Neural progenitor cell (in vitro differentiated cells): ENCODE measurements at regions not wholly inside any gene's neighbourhood (a gene's known extent, or its start where the extent isn't known, plus 50 kb on each side); places are given as distances from the start of the nearest gene placed in this dataset.

Source experiments
- DNase-seq: peaks from one replicate; pipeline ENCODE4 v3.0.0-alpha.2; 2016; ENCODE audit warnings: low spot score
- H2AFZ ChIP-seq: fragments of 200-600 bp; sonication (generic); replicated peaks from 2 replicates; pipeline ENCODE4 v1.6.1; 2016; ENCODE audit warnings: antibody characterized with exemption
- H3F3A ChIP-seq: fragments of 200-600 bp; sonication (generic); 2 replicates; pipeline ENCODE4 v1.6.1; 2016; ENCODE audit warnings: antibody characterized with exemption, low read depth
- H3K27ac ChIP-seq: fragments of 200-600 bp; sonication (generic); 2 replicates; pipeline ENCODE4 v1.5.1; 2016; ENCODE audit warnings: mild to moderate bottlenecking
- H3K27me3 ChIP-seq: fragments of 200-600 bp; sonication (generic); 2 replicates; pipeline ENCODE4 v1.6.1; 2016; ENCODE audit warnings: mild to moderate bottlenecking, moderate library complexity
- H3K36me3 ChIP-seq: fragments of 200-600 bp; sonication (generic); 2 replicates; pipeline ENCODE4 v1.5.1; 2016
- H3K4me1 ChIP-seq: fragments of 200-600 bp; sonication (generic); 2 replicates; pipeline ENCODE4 v1.6.1; 2016; ENCODE audit warnings: mixed run types
- H3K4me2 ChIP-seq: fragments of 200-600 bp; sonication (generic); 2 replicates; pipeline ENCODE4 v1.6.1; 2016
- H3K4me3 ChIP-seq: fragments of 200-600 bp; sonication (generic); 2 replicates; pipeline ENCODE4 v1.5.1; 2016
- H3K79me2 ChIP-seq: fragments of 200-600 bp; sonication (generic); 2 replicates; pipeline ENCODE4 v1.6.1; 2016; ENCODE audit warnings: low read depth
- H3K9ac ChIP-seq: fragments of 200-600 bp; sonication (generic); 2 replicates; pipeline ENCODE4 v1.6.1; 2016
- H3K9me3 ChIP-seq: fragments of 200-600 bp; sonication (generic); 2 replicates; pipeline ENCODE4 v1.5.1; 2016; ENCODE audit warnings: low read depth
- H4K20me1 ChIP-seq: fragments of 200-600 bp; sonication (generic); 2 replicates; pipeline ENCODE4 v1.6.1; 2016; ENCODE audit warnings: low read depth
- H3K27ac Mint-ChIP-seq: 3 replicates; pipeline ENCODE4 v1.8.0; 2021; ENCODE audit warnings: mixed read lengths
- H3K27me3 Mint-ChIP-seq: 2 replicates; pipeline ENCODE4 v1.8.0; 2022; ENCODE audit warnings: low read depth, mild to moderate bottlenecking, inconsistent platforms, moderate library complexity, mixed read lengths; ENCODE audit not compliant: insufficient read depth
- H3K36me3 Mint-ChIP-seq: 3 replicates; pipeline ENCODE4 v1.8.0; 2021; ENCODE audit warnings: mixed read lengths
- H3K4me1 Mint-ChIP-seq: 3 replicates; pipeline ENCODE4 v1.8.0; 2021; ENCODE audit warnings: mixed read lengths
- H3K4me3 Mint-ChIP-seq: 3 replicates; pipeline ENCODE4 v1.8.0; 2021; ENCODE audit warnings: mild to moderate bottlenecking, moderate library complexity, mixed read lengths
- H3K9me3 Mint-ChIP-seq: 3 replicates; pipeline ENCODE4 v1.8.0; 2020; ENCODE audit warnings: mixed read lengths
- EZH2 ChIP-seq: fragments of 200-600 bp; sonication (generic); IDR thresholded peaks from 2 replicates; pipeline ENCODE4 v1.6.1; 2017; ENCODE audit warnings: antibody characterized with exemption, mild to moderate bottlenecking, moderate library complexity
- EZH2phosphoT487 ChIP-seq: fragments of 200-600 bp; sonication (generic); IDR thresholded peaks from 2 replicates; pipeline ENCODE4 v1.6.1; 2017; ENCODE audit warnings: antibody characterized with exemption
- TF ChIP-seq, protein P1 (sequence below): fragments of 200-600 bp; sonication (generic); IDR thresholded peaks from 2 replicates; pipeline ENCODE4 v1.5.1; 2017; ENCODE audit warnings: antibody characterized with exemption, mild to moderate bottlenecking

DNA sequence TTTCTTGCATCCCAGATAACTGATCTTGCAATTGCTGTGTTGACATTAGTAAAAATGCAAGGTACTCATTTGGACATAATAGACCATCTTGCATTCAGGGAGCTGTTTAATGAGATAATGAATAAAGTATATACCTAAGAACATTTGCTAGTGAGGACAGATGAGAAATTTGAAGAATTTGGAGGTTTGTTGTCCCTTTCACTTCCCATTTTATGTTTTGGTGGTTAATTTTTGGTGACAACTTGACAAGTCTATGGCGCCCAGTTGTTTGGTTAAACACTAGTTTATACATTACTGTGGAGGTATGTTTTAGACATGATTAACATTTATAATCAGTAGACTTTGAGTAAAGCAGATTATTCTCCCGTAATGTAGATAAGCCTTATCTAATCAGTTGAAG lies 300.2 kb upstream of the SYNCRIP start:
- H3K4me1 Mint-ChIP-seq: peaks cover 5% of the 10 kb centered on the region

DNA sequence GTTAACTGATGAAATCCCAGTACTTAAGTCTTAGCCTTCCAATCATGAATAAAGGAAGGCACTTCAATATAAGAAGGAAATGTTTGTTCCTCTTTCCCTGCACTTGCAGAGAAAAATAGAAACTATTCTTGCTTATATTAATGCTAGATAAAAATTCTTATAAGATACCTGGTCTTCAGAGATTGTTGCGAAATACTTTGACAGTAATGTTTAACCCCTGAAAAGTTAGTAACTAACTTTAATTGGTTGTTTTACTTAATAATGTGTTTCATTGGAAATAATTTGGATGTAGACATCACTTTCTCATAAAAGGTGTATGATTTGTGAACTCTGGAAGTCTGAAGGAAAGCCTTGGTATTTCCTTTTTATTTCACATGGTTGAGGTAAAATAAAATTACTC lies 294.2 kb upstream of the SYNCRIP start:
- H3K27me3 ChIP-seq: no peaks in the 10 kb centered on the region
- no peak for DNase-seq
- H3K9ac ChIP-seq: no peak overlapping the region
- no peak overlapping the region for H3K4me2 ChIP-seq
- H3K4me1 Mint-ChIP-seq: no peaks in the 10 kb centered on the region
- no peaks in the 10 kb centered on the region for H3F3A ChIP-seq
- H3K4me3 ChIP-seq: no peak overlapping the region
- H3K9me3 ChIP-seq: peaks cover 5% of the 10 kb centered on the region
- no peaks in the 10 kb centered on the region for H3K36me3 Mint-ChIP-seq
- no peaks in the 10 kb centered on the region for H3K4me1 ChIP-seq
- no peak overlapping the region for H3K27ac ChIP-seq
- no peak overlapping the region for H3K27ac Mint-ChIP-seq
- H3K9me3 Mint-ChIP-seq: peaks cover 19% of the 10 kb centered on the region
- no peaks in the 10 kb centered on the region for H3K36me3 ChIP-seq
- no peaks in the 10 kb centered on the region for H3K27me3 Mint-ChIP-seq
- H4K20me1 ChIP-seq: no peaks in the 10 kb centered on the region
- H2AFZ ChIP-seq: no peak overlapping the region
- H3K79me2 ChIP-seq: no peaks in the 10 kb centered on the region
- H3K4me3 Mint-ChIP-seq: no peak overlapping the region
- TF ChIP-seq, protein P1, sequence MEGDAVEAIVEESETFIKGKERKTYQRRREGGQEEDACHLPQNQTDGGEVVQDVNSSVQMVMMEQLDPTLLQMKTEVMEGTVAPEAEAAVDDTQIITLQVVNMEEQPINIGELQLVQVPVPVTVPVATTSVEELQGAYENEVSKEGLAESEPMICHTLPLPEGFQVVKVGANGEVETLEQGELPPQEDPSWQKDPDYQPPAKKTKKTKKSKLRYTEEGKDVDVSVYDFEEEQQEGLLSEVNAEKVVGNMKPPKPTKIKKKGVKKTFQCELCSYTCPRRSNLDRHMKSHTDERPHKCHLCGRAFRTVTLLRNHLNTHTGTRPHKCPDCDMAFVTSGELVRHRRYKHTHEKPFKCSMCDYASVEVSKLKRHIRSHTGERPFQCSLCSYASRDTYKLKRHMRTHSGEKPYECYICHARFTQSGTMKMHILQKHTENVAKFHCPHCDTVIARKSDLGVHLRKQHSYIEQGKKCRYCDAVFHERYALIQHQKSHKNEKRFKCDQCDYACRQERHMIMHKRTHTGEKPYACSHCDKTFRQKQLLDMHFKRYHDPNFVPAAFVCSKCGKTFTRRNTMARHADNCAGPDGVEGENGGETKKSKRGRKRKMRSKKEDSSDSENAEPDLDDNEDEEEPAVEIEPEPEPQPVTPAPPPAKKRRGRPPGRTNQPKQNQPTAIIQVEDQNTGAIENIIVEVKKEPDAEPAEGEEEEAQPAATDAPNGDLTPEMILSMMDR: no peak
- no peak for TF ChIP-seq EZH2phosphoT487
- TF ChIP-seq EZH2: no peak

More for the DNA sequence above, 300.2 kb upstream of the SYNCRIP start:
- Histone ChIP-seq H3K4me3 (no peak overlapping the region), H2AFZ (no peak overlapping the region), H3K36me3 (no peaks in the 10 kb centered on the region), H3K4me2 (no peak overlapping the region), H3K9ac (no peak overlapping the region), H3K27ac (no peak overlapping the region), H3F3A (no peaks in the 10 kb centered on the region), H3K79me2 (no peaks in the 10 kb centered on the region), H3K27me3 (no peaks in the 10 kb centered on the region), H3K4me1 (no peaks in the 10 kb centered on the region), H4K20me1 (no peaks in the 10 kb centered on the region), H3K9me3 (no peaks in the 10 kb centered on the region)
- no peaks in the 10 kb centered on the region for H3K9me3 Mint-ChIP-seq
- no peaks in the 10 kb centered on the region for H3K36me3 Mint-ChIP-seq
- H3K27ac Mint-ChIP-seq: no peak overlapping the region
- no peak for TF ChIP-seq EZH2phosphoT487
- TF ChIP-seq EZH2: no peak
- TF ChIP-seq, protein P1: no peak
- DNase-seq: no peak
- no peaks in the 10 kb centered on the region for H3K27me3 Mint-ChIP-seq
- no peak overlapping the region for H3K4me3 Mint-ChIP-seq

DNA sequence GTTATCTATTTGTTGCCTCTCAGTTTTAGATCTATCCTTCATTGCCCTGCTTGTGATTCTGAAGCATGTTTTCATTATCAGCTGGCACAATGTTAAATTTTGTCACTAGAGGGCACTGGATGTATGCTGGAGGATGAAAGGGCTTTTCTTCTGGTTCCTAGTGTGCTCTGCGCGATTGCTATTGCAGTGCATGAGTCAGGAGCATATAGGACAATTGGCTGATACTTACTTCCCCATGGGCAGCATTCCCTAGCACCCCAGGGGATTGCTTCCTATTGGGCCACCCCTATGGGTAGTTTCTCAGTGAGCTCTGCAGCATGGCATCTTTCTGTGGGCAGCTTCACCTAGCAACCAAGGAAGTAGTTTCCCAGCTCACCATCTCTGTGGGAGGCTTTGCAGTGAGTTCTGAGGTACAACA lies 280.3 kb upstream of the SYNCRIP start:
- Histone ChIP-seq H3K79me2 (no peaks in the 10 kb centered on the region), H3K4me1 (no peaks in the 10 kb centered on the region), H3K36me3 (no peaks in the 10 kb centered on the region), H3K9me3 (no peaks in the 10 kb centered on the region), H4K20me1 (no peaks in the 10 kb centered on the region), H2AFZ (no peak overlapping the region), H3K27ac (no peak overlapping the region), H3K27me3 (no peaks in the 10 kb centered on the region), H3K4me3 (no peak overlapping the region), H3K9ac (no peak overlapping the region), H3K4me2 (no peak overlapping the region), H3F3A (no peaks in the 10 kb centered on the region)
- Mint-ChIP-seq H3K4me1 (no peaks in the 10 kb centered on the region), H3K36me3 (no peaks in the 10 kb centered on the region), H3K9me3 (peaks cover 2% of the 10 kb centered on the region), H3K27ac (no peak overlapping the region), H3K4me3 (no peak overlapping the region), H3K27me3 (no peaks in the 10 kb centered on the region)
- DNase-seq: peak; percentile 80
- TF ChIP-seq EZH2 (no peak), EZH2phosphoT487 (no peak)
- TF ChIP-seq, protein P1: peak; percentile 87

DNA sequence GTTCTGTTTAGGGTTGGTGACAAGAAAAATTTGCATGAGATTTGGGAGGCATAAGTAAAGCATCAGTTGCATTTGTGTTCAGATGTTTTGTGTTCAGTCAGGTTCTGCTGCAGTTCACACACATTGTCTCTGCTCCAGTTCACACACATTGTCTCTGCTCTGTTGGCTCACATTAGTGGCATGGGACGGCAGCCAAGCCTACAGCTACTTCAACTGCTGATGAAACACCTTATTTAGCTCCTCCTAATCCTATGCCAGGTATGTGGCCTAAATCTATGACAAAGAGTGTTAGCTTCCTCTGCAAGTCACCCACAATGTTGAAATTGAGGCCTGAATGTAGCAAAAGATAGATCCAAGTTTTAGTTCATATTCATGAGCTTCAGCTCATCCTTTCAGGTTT lies 278.1 kb upstream of the SYNCRIP start:
- H3K4me1 Mint-ChIP-seq: no peaks in the 10 kb centered on the region
- H3K27me3 Mint-ChIP-seq: no peaks in the 10 kb centered on the region
- Histone ChIP-seq H3K9me3 (no peaks in the 10 kb centered on the region), H3K27me3 (no peaks in the 10 kb centered on the region), H3K4me3 (no peak overlapping the region), H3K79me2 (no peaks in the 10 kb centered on the region), H3K9ac (no peak overlapping the region), H4K20me1 (no peaks in the 10 kb centered on the region), H3F3A (no peaks in the 10 kb centered on the region), H3K36me3 (no peaks in the 10 kb centered on the region), H3K4me2 (no peak overlapping the region), H3K27ac (no peak overlapping the region), H3K4me1 (no peaks in the 10 kb centered on the region), H2AFZ (no peak overlapping the region)
- no peak for TF ChIP-seq EZH2phosphoT487
- TF ChIP-seq EZH2: no peak
- peak; percentile 56 for DNase-seq
- H3K36me3 Mint-ChIP-seq: no peaks in the 10 kb centered on the region
- H3K27ac Mint-ChIP-seq: no peak overlapping the region
- H3K9me3 Mint-ChIP-seq: peaks cover 2% of the 10 kb centered on the region
- no peak overlapping the region for H3K4me3 Mint-ChIP-seq
